SK-N-SH treated with all-trans-retinoic acid at 6 μM for 48 hours (cell line): ENCODE measurements at regions not wholly inside any gene's neighbourhood (a gene's known extent, or its start where the extent isn't known, plus 50 kb on each side); places are given as distances from the start of the nearest gene placed in this dataset.

Source experiments
- ATAC-seq: fragments of 200-7000 bp; cut with Tn5 transposase; 3 replicates; pipeline ENCODE4 v1.9.1; 2020; ENCODE audit warnings: mild to moderate bottlenecking, moderate library complexity
- ARNTL ChIP-seq: fragments of 450-650 bp; formaldehyde crosslinking; IDR thresholded peaks from 2 replicates; pipeline ENCODE4 v1.5.0; 2020; ENCODE audit warnings: low read depth, mild to moderate bottlenecking, moderate library complexity, borderline replicate concordance
- CSDC2 ChIP-seq: fragments of 250-450 bp; sonication (Bioruptor Pico); IDR thresholded peaks from 2 replicates; pipeline ENCODE4 v1.5.0; 2020; ENCODE audit warnings: mild to moderate bottlenecking, moderate library complexity
- GLIS3 ChIP-seq: fragments of 250-450 bp; sonication (Bioruptor Pico); IDR thresholded peaks from 2 replicates; pipeline ENCODE4 v1.5.0; 2020; ENCODE audit warnings: mild to moderate bottlenecking, moderate library complexity
- ISL1 ChIP-seq: fragments of 250-450 bp; sonication (Bioruptor Pico); IDR thresholded peaks from 2 replicates; pipeline ENCODE4 v2.1.2; 2022; ENCODE audit warnings: mild to moderate bottlenecking, moderate library complexity
- OSR1 ChIP-seq: fragments of 250-450 bp; sonication (Bioruptor Pico); IDR thresholded peaks from 2 replicates; pipeline ENCODE4 v1.8.0; 2022; ENCODE audit warnings: moderate library complexity, mild to moderate bottlenecking, inconsistent platforms
- PPARA ChIP-seq: fragments of 250-450 bp; sonication (Bioruptor Pico); IDR thresholded peaks from 2 replicates; pipeline ENCODE4 v1.5.0; 2020; ENCODE audit warnings: mild to moderate bottlenecking, borderline replicate concordance
- RARB ChIP-seq: fragments of 250-450 bp; sonication (Bioruptor Pico); IDR thresholded peaks from 2 replicates; pipeline ENCODE4 v1.8.0; 2021; ENCODE audit warnings: mild to moderate bottlenecking, moderate library complexity
- SNAI2 ChIP-seq: fragments of 250-450 bp; sonication (Bioruptor Pico); IDR thresholded peaks from 2 replicates; pipeline ENCODE4 v1.5.0; 2020; ENCODE audit warnings: mild to moderate bottlenecking, moderate library complexity
- TCF4 ChIP-seq: fragments of 250-450 bp; sonication (Bioruptor Pico); IDR thresholded peaks from 2 replicates; pipeline ENCODE4 v1.8.0; 2021; ENCODE audit warnings: mild to moderate bottlenecking, moderate library complexity, borderline replicate concordance
- TOX ChIP-seq: fragments of 250-450 bp; sonication (Bioruptor Pico); IDR thresholded peaks from 2 replicates; pipeline ENCODE4 v1.8.0; 2021; ENCODE audit warnings: mild to moderate bottlenecking, moderate library complexity, borderline replicate concordance
- ZC3H10 ChIP-seq: fragments of 250-450 bp; sonication (Bioruptor Pico); IDR thresholded peaks from 2 replicates; pipeline ENCODE4 v1.5.1; 2021; ENCODE audit warnings: mild to moderate bottlenecking, moderate library complexity
- ZFP30 ChIP-seq: fragments of 450-650 bp; formaldehyde crosslinking; IDR thresholded peaks from 2 replicates; pipeline ENCODE4 v1.5.0; 2022; ENCODE audit warnings: mild to moderate bottlenecking, moderate library complexity
- ZNF565 ChIP-seq: fragments of 450-650 bp; formaldehyde crosslinking; conservative IDR thresholded peaks from 2 replicates; pipeline ENCODE4 v1.5.0; 2020; ENCODE audit warnings: low read depth, mild to moderate bottlenecking, moderate library complexity
- ZNF70 ChIP-seq: fragments of 450-650 bp; formaldehyde crosslinking; IDR thresholded peaks from 2 replicates; pipeline ENCODE4 v1.5.0; 2020; ENCODE audit warnings: mild to moderate bottlenecking, moderate library complexity
- TF ChIP-seq, protein P1 (sequence below): fragments of 250-450 bp; sonication (Bioruptor Pico); IDR thresholded peaks from 2 replicates; pipeline ENCODE4 v1.5.0; 2020; ENCODE audit warnings: mild to moderate bottlenecking, moderate library complexity
- TF ChIP-seq, protein P2 (sequence below): fragments of 250-450 bp; sonication (Bioruptor Pico); IDR thresholded peaks from 2 replicates; pipeline ENCODE4 v1.8.0; 2021; ENCODE audit warnings: low read depth, mild to moderate bottlenecking, moderate library complexity, borderline replicate concordance
- TF ChIP-seq, protein P3 (sequence below): fragments of 250-450 bp; sonication (Bioruptor Pico); IDR thresholded peaks from 2 replicates; pipeline ENCODE4 v1.5.1; 2021; ENCODE audit warnings: mild to moderate bottlenecking, moderate library complexity
- TF ChIP-seq, protein P4 (sequence below): fragments of 250-450 bp; sonication (Bioruptor Pico); IDR thresholded peaks from 2 replicates; pipeline ENCODE4 v1.8.0; 2020; ENCODE audit warnings: mild to moderate bottlenecking, moderate library complexity, borderline replicate concordance

DNA sequence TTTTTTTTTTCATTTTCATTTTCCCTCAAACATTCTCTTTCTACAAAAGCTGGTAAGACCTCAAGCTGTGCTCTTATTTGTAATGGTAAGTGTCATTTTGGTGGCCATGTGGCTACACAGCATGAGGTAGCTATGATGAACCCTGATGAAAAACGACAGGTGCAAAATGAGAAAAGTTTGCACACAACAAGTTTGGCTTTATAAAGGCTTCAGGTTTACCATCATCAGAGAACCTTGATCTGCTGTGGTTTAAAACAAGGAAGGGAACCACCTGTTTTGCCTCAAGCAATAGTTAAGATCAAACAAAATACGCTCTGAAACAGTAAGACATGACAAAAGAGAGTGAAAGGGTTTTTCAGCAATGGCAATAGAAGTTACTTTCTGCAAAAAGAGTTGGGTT is 1124.6 kb upstream of the ACO1 start:
- no peak for TF ChIP-seq CSDC2 (CRISPR knock-in tag)
- no peak for TF ChIP-seq ARNTL (CRISPR knock-in tag)
- TF ChIP-seq, protein P1, sequence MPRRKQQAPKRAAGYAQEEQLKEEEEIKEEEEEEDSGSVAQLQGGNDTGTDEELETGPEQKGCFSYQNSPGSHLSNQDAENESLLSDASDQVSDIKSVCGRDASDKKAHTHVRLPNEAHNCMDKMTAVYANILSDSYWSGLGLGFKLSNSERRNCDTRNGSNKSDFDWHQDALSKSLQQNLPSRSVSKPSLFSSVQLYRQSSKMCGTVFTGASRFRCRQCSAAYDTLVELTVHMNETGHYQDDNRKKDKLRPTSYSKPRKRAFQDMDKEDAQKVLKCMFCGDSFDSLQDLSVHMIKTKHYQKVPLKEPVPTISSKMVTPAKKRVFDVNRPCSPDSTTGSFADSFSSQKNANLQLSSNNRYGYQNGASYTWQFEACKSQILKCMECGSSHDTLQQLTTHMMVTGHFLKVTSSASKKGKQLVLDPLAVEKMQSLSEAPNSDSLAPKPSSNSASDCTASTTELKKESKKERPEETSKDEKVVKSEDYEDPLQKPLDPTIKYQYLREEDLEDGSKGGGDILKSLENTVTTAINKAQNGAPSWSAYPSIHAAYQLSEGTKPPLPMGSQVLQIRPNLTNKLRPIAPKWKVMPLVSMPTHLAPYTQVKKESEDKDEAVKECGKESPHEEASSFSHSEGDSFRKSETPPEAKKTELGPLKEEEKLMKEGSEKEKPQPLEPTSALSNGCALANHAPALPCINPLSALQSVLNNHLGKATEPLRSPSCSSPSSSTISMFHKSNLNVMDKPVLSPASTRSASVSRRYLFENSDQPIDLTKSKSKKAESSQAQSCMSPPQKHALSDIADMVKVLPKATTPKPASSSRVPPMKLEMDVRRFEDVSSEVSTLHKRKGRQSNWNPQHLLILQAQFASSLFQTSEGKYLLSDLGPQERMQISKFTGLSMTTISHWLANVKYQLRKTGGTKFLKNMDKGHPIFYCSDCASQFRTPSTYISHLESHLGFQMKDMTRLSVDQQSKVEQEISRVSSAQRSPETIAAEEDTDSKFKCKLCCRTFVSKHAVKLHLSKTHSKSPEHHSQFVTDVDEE (CRISPR knock-in tag) = no peak
- no peak for TF ChIP-seq SNAI2
- TF ChIP-seq, protein P2, sequence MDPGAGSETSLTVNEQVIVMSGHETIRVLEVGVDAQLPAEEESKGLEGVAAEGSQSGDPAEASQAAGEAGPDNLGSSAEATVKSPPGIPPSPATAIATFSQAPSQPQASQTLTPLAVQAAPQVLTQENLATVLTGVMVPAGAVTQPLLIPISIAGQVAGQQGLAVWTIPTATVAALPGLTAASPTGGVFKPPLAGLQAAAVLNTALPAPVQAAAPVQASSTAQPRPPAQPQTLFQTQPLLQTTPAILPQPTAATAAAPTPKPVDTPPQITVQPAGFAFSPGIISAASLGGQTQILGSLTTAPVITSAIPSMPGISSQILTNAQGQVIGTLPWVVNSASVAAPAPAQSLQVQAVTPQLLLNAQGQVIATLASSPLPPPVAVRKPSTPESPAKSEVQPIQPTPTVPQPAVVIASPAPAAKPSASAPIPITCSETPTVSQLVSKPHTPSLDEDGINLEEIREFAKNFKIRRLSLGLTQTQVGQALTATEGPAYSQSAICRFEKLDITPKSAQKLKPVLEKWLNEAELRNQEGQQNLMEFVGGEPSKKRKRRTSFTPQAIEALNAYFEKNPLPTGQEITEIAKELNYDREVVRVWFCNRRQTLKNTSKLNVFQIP (CRISPR knock-in tag) = no peak
- TF ChIP-seq, protein P3, sequence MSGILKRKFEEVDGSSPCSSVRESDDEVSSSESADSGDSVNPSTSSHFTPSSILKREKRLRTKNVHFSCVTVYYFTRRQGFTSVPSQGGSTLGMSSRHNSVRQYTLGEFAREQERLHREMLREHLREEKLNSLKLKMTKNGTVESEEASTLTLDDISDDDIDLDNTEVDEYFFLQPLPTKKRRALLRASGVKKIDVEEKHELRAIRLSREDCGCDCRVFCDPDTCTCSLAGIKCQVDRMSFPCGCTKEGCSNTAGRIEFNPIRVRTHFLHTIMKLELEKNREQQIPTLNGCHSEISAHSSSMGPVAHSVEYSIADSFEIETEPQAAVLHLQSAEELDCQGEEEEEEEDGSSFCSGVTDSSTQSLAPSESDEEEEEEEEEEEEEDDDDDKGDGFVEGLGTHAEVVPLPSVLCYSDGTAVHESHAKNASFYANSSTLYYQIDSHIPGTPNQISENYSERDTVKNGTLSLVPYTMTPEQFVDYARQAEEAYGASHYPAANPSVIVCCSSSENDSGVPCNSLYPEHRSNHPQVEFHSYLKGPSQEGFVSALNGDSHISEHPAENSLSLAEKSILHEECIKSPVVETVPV (CRISPR knock-in tag) = no peak
- no peak for TF ChIP-seq ZNF70
- no peak for TF ChIP-seq GLIS3 (CRISPR knock-in tag)
- no peak for TF ChIP-seq TOX (CRISPR knock-in tag)
- no peak for TF ChIP-seq TCF4
- TF ChIP-seq ZFP30 = no peak
- TF ChIP-seq, protein P4, sequence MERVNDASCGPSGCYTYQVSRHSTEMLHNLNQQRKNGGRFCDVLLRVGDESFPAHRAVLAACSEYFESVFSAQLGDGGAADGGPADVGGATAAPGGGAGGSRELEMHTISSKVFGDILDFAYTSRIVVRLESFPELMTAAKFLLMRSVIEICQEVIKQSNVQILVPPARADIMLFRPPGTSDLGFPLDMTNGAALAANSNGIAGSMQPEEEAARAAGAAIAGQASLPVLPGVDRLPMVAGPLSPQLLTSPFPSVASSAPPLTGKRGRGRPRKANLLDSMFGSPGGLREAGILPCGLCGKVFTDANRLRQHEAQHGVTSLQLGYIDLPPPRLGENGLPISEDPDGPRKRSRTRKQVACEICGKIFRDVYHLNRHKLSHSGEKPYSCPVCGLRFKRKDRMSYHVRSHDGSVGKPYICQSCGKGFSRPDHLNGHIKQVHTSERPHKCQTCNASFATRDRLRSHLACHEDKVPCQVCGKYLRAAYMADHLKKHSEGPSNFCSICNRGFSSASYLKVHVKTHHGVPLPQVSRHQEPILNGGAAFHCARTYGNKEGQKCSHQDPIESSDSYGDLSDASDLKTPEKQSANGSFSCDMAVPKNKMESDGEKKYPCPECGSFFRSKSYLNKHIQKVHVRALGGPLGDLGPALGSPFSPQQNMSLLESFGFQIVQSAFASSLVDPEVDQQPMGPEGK (CRISPR knock-in tag) = no peak
- TF ChIP-seq ZNF565 (CRISPR knock-in tag) = no peak
- no peak for TF ChIP-seq RARB
- no peak for TF ChIP-seq PPARA (CRISPR knock-in tag)
- ATAC-seq = no peak

DNA sequence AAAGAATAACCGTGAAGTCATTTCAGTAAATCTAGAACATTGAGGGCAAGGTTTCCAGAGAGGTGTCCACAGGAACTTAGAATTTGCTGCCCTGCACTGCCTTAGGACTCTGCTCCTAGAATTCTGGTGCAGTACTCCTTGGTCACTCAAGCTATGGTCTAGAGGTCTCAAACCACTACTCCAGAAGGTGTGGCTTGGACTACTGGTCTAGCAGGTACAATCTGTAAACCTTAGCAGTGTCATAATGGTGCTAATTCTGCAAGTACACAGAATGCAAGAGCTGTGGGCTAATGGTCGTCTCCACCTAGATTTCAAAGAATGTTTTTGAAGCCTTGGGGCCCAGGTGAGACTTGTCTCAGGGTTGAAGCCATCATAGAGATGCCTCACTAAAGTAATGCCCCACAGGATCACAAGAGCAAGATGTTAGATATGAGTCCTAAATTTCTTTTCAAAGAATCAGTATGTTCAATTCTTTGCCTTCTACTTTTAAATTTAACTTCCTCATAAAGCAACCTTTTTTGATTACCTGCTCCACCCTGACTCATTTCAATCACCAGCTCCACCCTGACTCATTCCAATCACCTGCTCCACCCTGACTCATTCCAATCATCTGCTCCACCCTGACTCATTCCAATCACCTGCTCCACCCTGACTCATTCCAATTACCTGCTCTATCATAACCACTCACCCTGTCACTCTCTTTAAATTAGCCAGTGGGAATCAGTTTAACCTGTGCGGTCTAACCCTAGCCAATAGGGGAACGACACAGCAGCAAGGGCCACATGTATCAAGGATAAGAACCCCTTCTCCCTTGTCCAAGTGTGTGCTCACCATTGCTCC is 1111.8 kb upstream of the ACO1 start:
- no peak for ATAC-seq

More for the DNA sequence above, 1111.8 kb upstream of the ACO1 start:
- TF ChIP-seq ZC3H10 (CRISPR knock-in tag) (no peak), ZNF70 (no peak), PPARA (CRISPR knock-in tag) (no peak), TOX (CRISPR knock-in tag) (no peak), ZNF565 (CRISPR knock-in tag) (no peak), OSR1 (CRISPR knock-in tag) (no peak), ISL1 (CRISPR knock-in tag) (no peak), ARNTL (CRISPR knock-in tag) (no peak)
- TF ChIP-seq, protein P4 (CRISPR knock-in tag) = no peak
- TF ChIP-seq, protein P3 (CRISPR knock-in tag) = no peak
- TF ChIP-seq, protein P2 (CRISPR knock-in tag) = no peak
